HCT116 (cell line): ENCODE measurements at regions not wholly inside any gene's neighbourhood (a gene's known extent, or its start where the extent isn't known, plus 50 kb on each side); places are given as distances from the start of the nearest gene placed in this dataset.

Experiments
- ATAC-seq: fragments of 200-7000 bp; cut with Tn5 transposase; 2 replicates; pipeline ENCODE4 v1.9.1; 2020; ENCODE audit warnings: mild to moderate bottlenecking, moderate library complexity
- BruUV-seq: library from RNA; stranded (reverse); fragments of 400-500 nt; replicated peaks from 2 replicates; lab custom pipeline; 2021; lab: Mats Ljungman, UMichigan
- CTCF ChIA-PET: fragments of 300-600 bp; sonication (Branson Sonifier 250); formaldehyde crosslinking; loops from one replicate; lab custom pipeline; 2021; ENCODE audit warnings: antibody characterized with exemption; lab: Charles Lee
- POLR2A ChIA-PET: fragments of 300-600, 350-600 bp; sonication (Branson Sonifier 250); formaldehyde crosslinking; loops from one replicate; lab custom pipeline; 2021; ENCODE audit warnings: antibody characterized with exemption; lab: Charles Lee
- RAD21 ChIA-PET, 2 experiments: fragments of 300-600 bp; sonication (Branson Sonifier 250); formaldehyde crosslinking; loops; one replicate each; lab custom pipeline; 2023; ENCODE audit warnings: low total read pairs in 2 of 2; ENCODE audit not compliant: uncharacterized antibody in 2 of 2, unreplicated experiment in 2 of 2, low non-redundant PET in 1 of 2; lab: Charles Lee
- DNase-seq: peaks from one replicate; pipeline ENCODE4 v3.0.0-alpha.2; 2010; ENCODE audit warnings: low read depth, low spot score
- H2AFZ ChIP-seq: fragments of 200-600 bp; shearing (Covaris generic), sonication (generic); 2 replicates; pipeline ENCODE4 v1.6.1; 2017; ENCODE audit warnings: low read depth, mixed run types, mixed read lengths, antibody characterized with exemption, low read length; ENCODE audit not compliant: poor library complexity, severe bottlenecking
- H3K27ac ChIP-seq: 2 replicates; pipeline ENCODE4 v1.5.1; 2012; ENCODE audit warnings: low read depth, low read length
- H3K27me3 ChIP-seq: fragments of 200-600 bp; sonication (generic); 2 replicates; pipeline ENCODE4 v1.6.1; 2016; ENCODE audit warnings: mixed run types, low read length, mixed read lengths; ENCODE audit not compliant: insufficient read depth
- H3K36me3 ChIP-seq, 2 experiments: fragments of 200-500 bp in 1 of 2; fragments of 200-600 bp in 1 of 2; sonication (Bioruptor generic) in 1 of 2; sonication (generic) in 1 of 2; 2 replicates each; pipeline versions ENCODE4 v1.5.1 to v1.6.1; 2014 to 2016; ENCODE audit warnings: low read length in 2 of 2, inconsistent platforms in 1 of 2, mixed read lengths in 1 of 2, mixed run types in 1 of 2; ENCODE audit not compliant: insufficient read depth in 2 of 2, control insufficient read depth in 1 of 2
- H3K4me1 ChIP-seq, 2 experiments: fragments of 200-600 bp in 1 of 2; sonication (generic) in 1 of 2; 2 replicates each; pipeline versions ENCODE4 v1.5.1 to v1.6.1; 2012 to 2017; ENCODE audit warnings: low read length in 2 of 2, inconsistent platforms in 1 of 2, mild to moderate bottlenecking in 1 of 2, mixed read lengths in 1 of 2, mixed run types in 1 of 2, moderate library complexity in 1 of 2; ENCODE audit not compliant: insufficient read depth in 2 of 2, control insufficient read depth in 1 of 2
- H3K4me2 ChIP-seq: fragments of 200-600 bp; sonication (generic); 2 replicates; pipeline ENCODE4 v1.6.1; 2017; ENCODE audit warnings: mixed run types, low read length, mixed read lengths
- H3K4me3 ChIP-seq, 2 experiments: fragments of 200-600 bp in 1 of 2; sonication (generic) in 1 of 2; replicated peaks in 1 of 2; 2 replicates each; pipeline ENCODE4 v1.5.1; 2011 to 2016; ENCODE audit warnings: low read length in 2 of 2, control low read depth in 1 of 2, low read depth in 1 of 2, mild to moderate bottlenecking in 1 of 2, mixed read lengths in 1 of 2, mixed run types in 1 of 2
- H3K79me2 ChIP-seq: fragments of 200-600 bp; sonication (generic); 2 replicates; pipeline ENCODE4 v1.6.1; 2017; ENCODE audit warnings: mild to moderate bottlenecking, mixed run types, low read length, moderate library complexity, mixed read lengths; ENCODE audit not compliant: insufficient read depth
- H3K9ac ChIP-seq: fragments of 200-600 bp; sonication (generic); 2 replicates; pipeline ENCODE4 v1.6.1; 2016; ENCODE audit warnings: low read length, mixed read lengths
- H3K9me2 ChIP-seq: fragments of 200-600 bp; sonication (generic), shearing (Covaris generic); 2 replicates; pipeline ENCODE4 v1.6.1; 2017; ENCODE audit warnings: mixed run types, mild to moderate bottlenecking, moderate library complexity; ENCODE audit not compliant: insufficient read depth
- H3K9me3 ChIP-seq, 2 experiments: fragments of 200-500 bp in 1 of 2; fragments of 200-600 bp in 1 of 2; sonication (Bioruptor generic) in 1 of 2; sonication (generic) in 1 of 2; 2 replicates each; pipeline ENCODE4 v1.6.1; 2014 to 2017; ENCODE audit warnings: low read length in 2 of 2, mixed read lengths in 2 of 2, inconsistent platforms in 1 of 2, low read depth in 1 of 2, mild to moderate bottlenecking in 1 of 2, mixed run types in 1 of 2, moderate library complexity in 1 of 2; ENCODE audit not compliant: control insufficient read depth in 1 of 2, insufficient read depth in 1 of 2
- H4K20me1 ChIP-seq: fragments of 200-600 bp; sonication (generic), shearing (Covaris generic); 2 replicates; pipeline ENCODE4 v1.6.1; 2017; ENCODE audit warnings: mixed run types, mild to moderate bottlenecking, moderate library complexity; ENCODE audit not compliant: insufficient read depth
- ATF3 ChIP-seq: IDR thresholded peaks from 2 replicates; pipeline ENCODE4 v1.6.1; 2012
- CBX3 ChIP-seq: IDR thresholded peaks from 2 replicates; pipeline ENCODE4 v1.6.1; 2012; ENCODE audit warnings: low read depth
- CEBPB ChIP-seq: IDR thresholded peaks from 2 replicates; pipeline ENCODE4 v1.6.1; 2012; ENCODE audit warnings: low read depth
- EGR1 ChIP-seq: IDR thresholded peaks from 2 replicates; pipeline ENCODE4 v1.6.1; 2012; ENCODE audit warnings: low read depth
- ELF1 ChIP-seq: IDR thresholded peaks from 2 replicates; pipeline ENCODE4 v1.6.1; 2012; ENCODE audit warnings: low read depth, borderline replicate concordance
- EZH2 ChIP-seq: fragments of 200-600 bp; sonication (generic); IDR thresholded peaks from 2 replicates; pipeline ENCODE4 v1.6.1; 2017; ENCODE audit warnings: antibody characterized with exemption, mixed run types
- EZH2phosphoT487 ChIP-seq: fragments of 200-600 bp; IDR thresholded peaks from 2 replicates; pipeline ENCODE4 v1.6.1; 2018; ENCODE audit warnings: antibody characterized with exemption, borderline replicate concordance
- JUND ChIP-seq: IDR thresholded peaks from 2 replicates; pipeline ENCODE4 v1.6.1; 2012
- POLR2A ChIP-seq: IDR thresholded peaks from 2 replicates; pipeline ENCODE4 v1.7.0; 2011; ENCODE audit warnings: borderline replicate concordance; ENCODE audit not compliant: insufficient read depth, insufficient read length; ENCODE audit errors: extremely low read depth
- POLR2AphosphoS5 ChIP-seq: IDR thresholded peaks from 2 replicates; pipeline ENCODE4 v1.6.1; 2011; ENCODE audit warnings: mild to moderate bottlenecking, low read depth, low read length, moderate library complexity
- SIN3A ChIP-seq: IDR thresholded peaks from 2 replicates; pipeline ENCODE4 v1.6.1; 2012; ENCODE audit warnings: low read depth
- SP1 ChIP-seq: IDR thresholded peaks from 2 replicates; pipeline ENCODE4 v1.6.1; 2012; ENCODE audit warnings: low read depth
- SRF ChIP-seq: IDR thresholded peaks from 2 replicates; pipeline ENCODE4 v1.6.1; 2012; ENCODE audit warnings: low read depth
- TCF7L2 ChIP-seq: IDR thresholded peaks from 2 replicates; pipeline ENCODE4 v1.7.0; 2011; ENCODE audit warnings: borderline replicate concordance, inconsistent platforms; ENCODE audit not compliant: insufficient read depth, insufficient read length; ENCODE audit errors: extremely low read depth
- ZFX ChIP-seq: fragments of 450-650 bp; IDR thresholded peaks from 2 replicates; pipeline ENCODE4 v1.6.1; 2017
- ZNF274 ChIP-seq: fragments of 200-500 bp; sonication (Bioruptor generic); IDR thresholded peaks from 2 replicates; pipeline ENCODE4 v1.6.1; 2014; ENCODE audit warnings: mild to moderate bottlenecking, low read depth, low read length, inconsistent platforms
- intact Hi-C: fragments of 100-400 bp; cut with micrococcal nuclease; formaldehyde crosslinking; loops from 2 replicates; pipeline ENCODE4 v1.10.0; 2022
- TF ChIP-seq, protein P1 (sequence below): IDR thresholded peaks from 2 replicates; pipeline ENCODE4 v1.6.1; 2012
- TF ChIP-seq, protein P2 (sequence below), 3 experiments: fragments of 200-600 bp in 1 of 3; sonication (generic) in 1 of 3; IDR thresholded peaks in 2 of 3; conservative IDR thresholded peaks in 1 of 3; 2 replicates each; pipeline ENCODE4 v1.5.1; 2012 to 2017; ENCODE audit warnings: low read depth in 2 of 3, low read length in 2 of 3, antibody characterized with exemption in 1 of 3, borderline replicate concordance in 1 of 3, control low read depth in 1 of 3, mild to moderate bottlenecking in 1 of 3, mixed read lengths in 1 of 3, mixed run types in 1 of 3, moderate library complexity in 1 of 3; ENCODE audit not compliant: insufficient read depth in 1 of 3
- TF ChIP-seq, protein P3 (sequence below): IDR thresholded peaks from 2 replicates; pipeline ENCODE4 v1.6.1; 2011; ENCODE audit warnings: mild to moderate bottlenecking, low read length, moderate library complexity; ENCODE audit not compliant: insufficient replicate concordance; ENCODE audit errors: extremely low read depth
- TF ChIP-seq, protein P4 (sequence below): IDR thresholded peaks from 2 replicates; pipeline ENCODE4 v1.6.1; 2012; ENCODE audit warnings: low read depth

- Histone ChIP-seq H3K4me1 (no peaks in the 10 kb centered on the region), H3K9me2 (no peaks in the 10 kb centered on the region), H3K4me2 (no peak overlapping the region), H3K27ac (no peak overlapping the region), H4K20me1 (no peaks in the 10 kb centered on the region), H3K27me3 (no peaks in the 10 kb centered on the region), H3K9me3 (no peaks in the 10 kb centered on the region), H3K79me2 (no peaks in the 10 kb centered on the region), H2AFZ (no peak overlapping the region), H3K4me3 (no peak overlapping the region), H3K36me3 (no peaks in the 10 kb centered on the region), H3K9ac (no peak overlapping the region)
- ChIA-PET RAD21 (no interaction called here), POLR2A (no interaction called here), CTCF (no interaction called here)
- no peak for DNase-seq
- intact Hi-C loops, result no loop called here
- no TSS peak for BruUV-seq
- no peak for ATAC-seq
- no peak for TF ChIP-seq ATF3
- no peak for TF ChIP-seq EZH2
- TF ChIP-seq, protein P1, sequence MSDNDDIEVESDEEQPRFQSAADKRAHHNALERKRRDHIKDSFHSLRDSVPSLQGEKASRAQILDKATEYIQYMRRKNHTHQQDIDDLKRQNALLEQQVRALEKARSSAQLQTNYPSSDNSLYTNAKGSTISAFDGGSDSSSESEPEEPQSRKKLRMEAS, result no peak
- TF ChIP-seq SP1, result no peak
- no peak for TF ChIP-seq ELF1
- no peak for TF ChIP-seq CBX3
- TF ChIP-seq SIN3A, result no peak
- no peak for TF ChIP-seq TCF7L2
- no peak for TF ChIP-seq EZH2phosphoT487
- no peak for TF ChIP-seq SRF
- TF ChIP-seq POLR2AphosphoS5, result no peak
- no peak for TF ChIP-seq EGR1
- TF ChIP-seq, protein P2, sequence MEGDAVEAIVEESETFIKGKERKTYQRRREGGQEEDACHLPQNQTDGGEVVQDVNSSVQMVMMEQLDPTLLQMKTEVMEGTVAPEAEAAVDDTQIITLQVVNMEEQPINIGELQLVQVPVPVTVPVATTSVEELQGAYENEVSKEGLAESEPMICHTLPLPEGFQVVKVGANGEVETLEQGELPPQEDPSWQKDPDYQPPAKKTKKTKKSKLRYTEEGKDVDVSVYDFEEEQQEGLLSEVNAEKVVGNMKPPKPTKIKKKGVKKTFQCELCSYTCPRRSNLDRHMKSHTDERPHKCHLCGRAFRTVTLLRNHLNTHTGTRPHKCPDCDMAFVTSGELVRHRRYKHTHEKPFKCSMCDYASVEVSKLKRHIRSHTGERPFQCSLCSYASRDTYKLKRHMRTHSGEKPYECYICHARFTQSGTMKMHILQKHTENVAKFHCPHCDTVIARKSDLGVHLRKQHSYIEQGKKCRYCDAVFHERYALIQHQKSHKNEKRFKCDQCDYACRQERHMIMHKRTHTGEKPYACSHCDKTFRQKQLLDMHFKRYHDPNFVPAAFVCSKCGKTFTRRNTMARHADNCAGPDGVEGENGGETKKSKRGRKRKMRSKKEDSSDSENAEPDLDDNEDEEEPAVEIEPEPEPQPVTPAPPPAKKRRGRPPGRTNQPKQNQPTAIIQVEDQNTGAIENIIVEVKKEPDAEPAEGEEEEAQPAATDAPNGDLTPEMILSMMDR (IDR thresholded peaks at IDR 0.05 in 2 of 3, conservative IDR thresholded peaks at IDR 0.05 in 1 of 3; ENCODE audit: borderline replicate concordance in 1 of 3, insufficient read depth in 1 of 3, low read depth in 2 of 3, low read length in 2 of 3), result no peak
- TF ChIP-seq, protein P3, sequence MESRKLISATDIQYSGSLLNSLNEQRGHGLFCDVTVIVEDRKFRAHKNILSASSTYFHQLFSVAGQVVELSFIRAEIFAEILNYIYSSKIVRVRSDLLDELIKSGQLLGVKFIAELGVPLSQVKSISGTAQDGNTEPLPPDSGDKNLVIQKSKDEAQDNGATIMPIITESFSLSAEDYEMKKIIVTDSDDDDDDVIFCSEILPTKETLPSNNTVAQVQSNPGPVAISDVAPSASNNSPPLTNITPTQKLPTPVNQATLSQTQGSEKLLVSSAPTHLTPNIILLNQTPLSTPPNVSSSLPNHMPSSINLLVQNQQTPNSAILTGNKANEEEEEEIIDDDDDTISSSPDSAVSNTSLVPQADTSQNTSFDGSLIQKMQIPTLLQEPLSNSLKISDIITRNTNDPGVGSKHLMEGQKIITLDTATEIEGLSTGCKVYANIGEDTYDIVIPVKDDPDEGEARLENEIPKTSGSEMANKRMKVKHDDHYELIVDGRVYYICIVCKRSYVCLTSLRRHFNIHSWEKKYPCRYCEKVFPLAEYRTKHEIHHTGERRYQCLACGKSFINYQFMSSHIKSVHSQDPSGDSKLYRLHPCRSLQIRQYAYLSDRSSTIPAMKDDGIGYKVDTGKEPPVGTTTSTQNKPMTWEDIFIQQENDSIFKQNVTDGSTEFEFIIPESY, result no peak
- no peak for TF ChIP-seq JUND
- TF ChIP-seq, protein P4, sequence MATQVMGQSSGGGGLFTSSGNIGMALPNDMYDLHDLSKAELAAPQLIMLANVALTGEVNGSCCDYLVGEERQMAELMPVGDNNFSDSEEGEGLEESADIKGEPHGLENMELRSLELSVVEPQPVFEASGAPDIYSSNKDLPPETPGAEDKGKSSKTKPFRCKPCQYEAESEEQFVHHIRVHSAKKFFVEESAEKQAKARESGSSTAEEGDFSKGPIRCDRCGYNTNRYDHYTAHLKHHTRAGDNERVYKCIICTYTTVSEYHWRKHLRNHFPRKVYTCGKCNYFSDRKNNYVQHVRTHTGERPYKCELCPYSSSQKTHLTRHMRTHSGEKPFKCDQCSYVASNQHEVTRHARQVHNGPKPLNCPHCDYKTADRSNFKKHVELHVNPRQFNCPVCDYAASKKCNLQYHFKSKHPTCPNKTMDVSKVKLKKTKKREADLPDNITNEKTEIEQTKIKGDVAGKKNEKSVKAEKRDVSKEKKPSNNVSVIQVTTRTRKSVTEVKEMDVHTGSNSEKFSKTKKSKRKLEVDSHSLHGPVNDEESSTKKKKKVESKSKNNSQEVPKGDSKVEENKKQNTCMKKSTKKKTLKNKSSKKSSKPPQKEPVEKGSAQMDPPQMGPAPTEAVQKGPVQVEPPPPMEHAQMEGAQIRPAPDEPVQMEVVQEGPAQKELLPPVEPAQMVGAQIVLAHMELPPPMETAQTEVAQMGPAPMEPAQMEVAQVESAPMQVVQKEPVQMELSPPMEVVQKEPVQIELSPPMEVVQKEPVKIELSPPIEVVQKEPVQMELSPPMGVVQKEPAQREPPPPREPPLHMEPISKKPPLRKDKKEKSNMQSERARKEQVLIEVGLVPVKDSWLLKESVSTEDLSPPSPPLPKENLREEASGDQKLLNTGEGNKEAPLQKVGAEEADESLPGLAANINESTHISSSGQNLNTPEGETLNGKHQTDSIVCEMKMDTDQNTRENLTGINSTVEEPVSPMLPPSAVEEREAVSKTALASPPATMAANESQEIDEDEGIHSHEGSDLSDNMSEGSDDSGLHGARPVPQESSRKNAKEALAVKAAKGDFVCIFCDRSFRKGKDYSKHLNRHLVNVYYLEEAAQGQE, result no peak
- no peak for TF ChIP-seq ZNF274
- TF ChIP-seq ZFX, result no peak
- no peak for TF ChIP-seq CEBPB
- TF ChIP-seq POLR2A, result no peak
These were observed 275.0 kb upstream of the NXPH2 start for GRCh38 chr2:139055202-139055601.
